ENCODE measurements at regions not wholly inside any gene's neighbourhood (a gene's known extent, or its start where the extent isn't known, plus 50 kb on each side); places are given as distances from the start of the nearest gene placed in this dataset.
"Not testable (repeated sequence)": the region's sequence is repeated elsewhere in the genome, so short reads cannot be mapped to it uniquely, and the experiment has no call there.

DNA sequence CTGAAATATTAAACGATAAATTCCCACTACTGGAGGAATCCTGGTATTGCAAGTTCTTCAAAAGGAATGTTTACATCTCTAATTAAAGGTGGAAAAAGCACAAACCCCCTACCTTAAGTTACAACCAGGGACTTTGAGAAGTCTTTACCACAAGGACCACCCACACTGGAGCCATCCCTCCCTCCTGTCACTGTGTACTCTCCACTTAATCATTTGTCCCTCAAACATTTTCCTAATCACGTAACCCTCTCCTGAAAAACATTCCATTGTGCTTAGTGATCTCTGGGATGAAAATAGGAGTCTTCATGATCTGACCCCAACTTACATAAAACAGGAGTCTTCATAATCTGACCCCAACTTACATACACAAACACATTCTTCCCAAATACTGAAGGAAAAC is 85.7 kb downstream of the SUCLG1 start:
- no peak overlapping the region for H3K4me3 ChIP-seq (ENCODE audit: low read depth, low read length)
- DNase-seq (ENCODE audit: low read depth), result no peak

DNA sequence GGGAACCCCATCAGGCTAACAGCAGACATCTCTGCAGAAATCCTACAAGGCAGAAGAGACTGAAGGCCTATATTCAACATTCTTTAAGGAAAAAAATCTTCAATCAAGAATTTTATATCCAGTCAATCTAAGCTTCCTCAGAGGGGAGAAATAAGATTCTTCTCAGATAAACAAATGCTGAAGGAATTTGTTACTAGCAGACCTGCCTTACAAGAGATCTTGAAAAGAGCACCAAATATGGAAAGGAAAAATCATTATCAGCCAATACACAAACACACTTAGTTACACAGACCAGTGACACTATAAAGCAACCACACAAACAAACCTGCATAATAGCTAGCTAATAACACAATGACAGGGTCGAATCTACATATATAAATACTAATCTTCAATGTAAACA is 96.5 kb downstream of the SUCLG1 start:
- DNase-seq (ENCODE audit: low read depth), result no peak
- no peak overlapping the region for H3K4me3 ChIP-seq (ENCODE audit: low read depth, low read length)

DNA sequence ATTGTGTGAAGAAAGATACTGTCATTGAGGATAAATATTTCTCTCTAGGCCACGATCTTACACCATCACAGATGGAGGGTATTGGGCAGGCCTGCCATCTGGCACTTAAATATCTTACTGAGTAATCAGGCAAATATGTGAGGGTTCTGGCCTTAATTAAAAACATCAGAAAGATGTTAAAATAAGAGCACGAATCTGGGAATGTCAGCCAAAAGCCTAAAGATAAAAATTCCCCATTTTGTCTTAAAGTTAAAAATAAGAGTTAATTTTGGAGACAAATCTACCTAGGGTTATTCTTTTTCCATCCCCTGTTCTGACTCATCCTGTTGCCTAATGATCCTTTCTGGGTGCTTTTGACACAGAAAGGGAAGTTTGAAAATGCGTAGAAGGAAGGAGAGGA is 121.0 kb downstream of the SUCLG1 start:
- H3K4me3 ChIP-seq (ENCODE audit: low read depth, low read length), result no peak overlapping the region
- no peak for DNase-seq (ENCODE audit: low read depth)

DNA sequence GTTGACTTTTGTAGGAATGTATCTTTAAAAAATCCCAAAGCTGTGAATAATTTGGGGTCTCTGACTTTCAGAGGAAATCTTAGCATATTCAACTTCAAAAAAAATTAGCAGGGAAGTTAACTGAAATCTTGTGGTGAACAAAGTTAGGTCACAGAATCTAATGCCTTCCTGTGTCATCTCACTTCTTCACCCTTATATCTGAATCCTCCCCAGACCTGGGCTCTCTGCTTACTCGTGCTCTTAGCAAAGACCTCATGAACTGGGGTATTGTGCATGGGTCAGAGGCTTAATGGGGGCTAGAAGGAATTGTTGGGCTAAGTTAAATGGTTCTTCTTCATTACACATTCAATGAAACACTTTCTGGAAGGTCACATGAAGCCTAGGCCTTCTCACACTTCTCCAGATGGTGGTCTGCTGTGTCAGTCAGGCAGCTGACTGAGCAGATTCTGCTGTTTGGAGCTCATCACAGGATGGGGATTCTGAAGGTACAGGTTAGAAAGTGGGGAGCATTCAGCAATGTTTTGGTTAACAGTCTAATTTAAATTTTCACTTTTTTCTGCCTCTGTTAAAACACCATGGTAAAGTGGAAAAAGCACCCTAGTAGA is 131.3 kb downstream of the SUCLG1 start:
- H3K4me3 ChIP-seq (ENCODE audit: low read depth, low read length), result no peak overlapping the region
- DNase-seq (ENCODE audit: low read depth), result no peak

DNA sequence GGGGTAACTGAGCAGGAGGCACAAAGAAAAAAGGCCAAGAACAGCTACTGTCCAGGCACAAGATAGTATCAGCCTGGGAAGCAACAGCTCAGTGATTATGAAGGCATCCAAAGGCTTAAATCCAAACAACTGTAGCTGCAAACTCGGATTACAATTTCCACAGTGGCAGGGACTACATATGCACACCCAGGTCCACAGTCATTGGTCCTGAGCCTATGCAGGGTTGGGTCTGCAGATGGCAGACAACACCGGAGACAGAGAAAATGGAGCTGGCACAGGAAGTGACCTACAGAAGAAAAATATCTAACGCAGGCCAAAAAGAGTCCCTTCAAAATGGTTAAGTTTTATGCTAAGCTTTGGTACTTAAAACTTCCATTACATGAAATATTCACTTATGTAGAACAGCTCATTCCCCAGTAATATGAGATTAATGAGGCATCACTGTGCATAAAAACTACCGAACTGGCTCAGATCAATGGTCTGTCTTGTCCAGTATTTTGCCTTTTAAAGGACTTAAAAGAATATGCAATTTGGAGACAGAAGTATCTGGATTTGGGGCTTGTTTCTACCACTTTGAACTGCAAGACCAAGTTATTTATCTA is 132.1 kb downstream of the SUCLG1 start:
- no peak for DNase-seq (ENCODE audit: low read depth)
- no peak overlapping the region for H3K4me3 ChIP-seq (ENCODE audit: low read depth, low read length)

DNA sequence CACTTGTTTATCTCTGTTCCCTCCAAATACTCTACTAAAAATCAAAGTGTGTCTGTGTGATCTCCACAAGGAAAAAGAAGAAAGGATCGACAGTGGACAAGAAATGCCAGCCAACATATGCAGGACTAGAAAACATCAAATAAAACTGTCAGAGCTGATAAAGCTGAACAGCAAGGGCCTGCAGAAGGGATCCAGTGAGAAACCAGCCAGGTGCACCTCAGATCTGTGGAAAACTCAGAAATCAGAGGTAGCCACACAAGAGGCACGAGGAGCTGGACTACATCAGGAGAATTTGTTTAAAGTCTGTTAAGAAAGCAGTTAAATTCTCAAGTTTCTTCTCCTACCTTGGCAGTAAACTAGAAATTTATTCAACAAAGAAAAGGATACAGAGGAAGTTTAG is 135.2 kb downstream of the SUCLG1 start:
- no peak overlapping the region for H3K4me3 ChIP-seq (ENCODE audit: low read depth, low read length)
- no peak for DNase-seq (ENCODE audit: low read depth)

DNA sequence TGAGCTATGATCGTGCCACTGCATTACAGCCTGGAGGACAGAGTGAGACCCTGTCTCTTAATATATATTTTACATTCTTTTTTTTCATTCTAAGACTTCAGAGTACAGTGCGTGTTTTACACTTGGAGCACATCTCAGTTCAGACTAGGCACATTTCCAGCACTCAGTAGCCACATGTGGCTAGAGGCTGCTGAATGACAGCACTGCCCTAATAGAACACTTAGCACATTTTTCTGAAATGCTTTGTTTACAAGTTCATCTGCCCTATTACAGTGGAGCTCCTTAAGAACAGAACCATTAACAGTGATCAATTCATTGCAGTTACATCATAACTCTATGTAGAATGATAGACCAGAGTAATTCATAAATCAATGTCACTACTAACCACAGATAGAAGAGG is 138.1 kb downstream of the SUCLG1 start:
- DNase-seq (ENCODE audit: low read depth), result no peak
- no peak overlapping the region for H3K4me3 ChIP-seq (ENCODE audit: low read depth, low read length)

DNA sequence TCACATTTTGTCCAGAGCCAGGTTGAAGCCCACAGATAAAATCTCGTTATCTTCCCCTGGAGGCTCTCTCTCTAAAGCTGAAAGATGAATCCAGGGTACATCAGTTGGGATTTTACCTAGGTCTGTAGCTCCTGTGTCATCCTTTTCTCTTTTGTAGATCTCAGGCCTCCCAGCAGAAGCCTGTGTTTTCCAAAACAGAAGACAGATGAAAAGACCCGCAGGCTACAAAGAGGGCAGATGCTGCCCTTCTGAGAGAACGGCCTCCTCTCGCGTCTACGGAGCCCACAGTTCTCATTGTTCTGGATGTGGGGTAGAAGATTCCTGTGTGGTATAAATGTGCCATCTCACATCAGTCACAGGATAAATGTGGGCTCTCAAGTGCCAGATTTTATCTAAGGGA is 139.5 kb downstream of the SUCLG1 start:
- H3K4me3 ChIP-seq (ENCODE audit: low read depth, low read length), result no peak overlapping the region
- no peak for DNase-seq (ENCODE audit: low read depth)

DNA sequence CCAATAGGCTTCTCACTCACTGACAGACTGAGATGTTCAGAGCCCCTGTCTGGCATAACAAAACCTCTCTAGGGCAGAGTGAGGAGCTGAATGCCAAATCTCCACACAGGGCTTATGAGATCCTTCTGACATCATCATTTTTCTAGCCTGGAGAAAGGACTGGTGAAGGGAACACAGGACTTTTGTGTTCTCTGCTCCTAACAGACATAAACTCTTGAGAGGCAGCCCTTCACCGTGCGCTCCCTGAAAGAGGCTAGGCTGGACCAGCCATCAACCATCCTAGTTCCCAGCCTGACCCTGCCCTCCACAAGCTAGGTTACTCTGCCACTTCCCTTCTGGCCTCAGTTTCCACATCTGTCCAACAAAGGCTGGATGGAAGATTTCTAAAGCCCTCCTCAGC is 141.9 kb downstream of the SUCLG1 start:
- H3K4me3 ChIP-seq (ENCODE audit: low read depth, low read length), result no peak overlapping the region
- DNase-seq (ENCODE audit: low read depth), result no peak

DNA sequence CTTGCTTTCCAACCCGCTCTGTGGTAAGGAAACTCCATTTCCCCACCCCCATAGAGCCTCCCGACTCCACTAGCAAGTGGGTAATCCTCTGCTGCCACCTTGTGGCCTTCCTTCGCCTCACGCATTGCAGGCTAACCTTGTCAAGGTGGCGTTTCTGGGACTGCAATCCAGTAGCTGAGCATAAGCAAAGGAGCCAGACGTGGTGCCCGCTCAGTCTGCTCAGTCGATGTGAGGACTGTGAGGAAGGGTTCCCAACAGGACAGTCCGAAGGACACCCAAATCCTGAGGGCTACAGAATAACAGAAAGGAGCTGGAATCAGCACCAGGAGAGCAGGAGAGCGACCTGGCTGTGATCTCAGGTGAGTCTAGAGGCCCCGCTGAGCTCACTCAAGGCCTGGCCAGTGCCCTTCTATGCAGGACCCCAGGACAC is 144.2 kb downstream of the SUCLG1 start:
- DNase-seq (ENCODE audit: low read depth), result peak; percentile 29
- H3K4me3 ChIP-seq (ENCODE audit: low read depth, low read length), result no peak overlapping the region

DNA sequence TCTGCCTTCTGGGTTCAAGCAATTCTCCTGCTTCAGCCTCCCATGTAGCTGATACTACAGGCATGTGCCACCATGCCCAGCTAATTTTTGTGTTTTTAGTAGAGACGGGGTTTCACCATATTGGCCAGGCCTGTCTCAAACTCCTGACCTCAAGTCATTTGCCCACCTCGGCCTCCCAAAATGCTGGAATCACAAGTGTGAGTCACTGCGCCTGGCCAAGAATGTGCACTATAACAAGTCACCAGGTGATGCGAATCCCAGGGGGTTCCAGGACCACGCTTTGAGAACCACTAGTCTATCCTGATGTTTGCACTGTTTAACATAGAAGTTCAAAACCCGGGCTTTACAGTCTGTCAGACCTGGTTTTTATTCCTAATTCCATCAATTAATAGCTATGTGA is 144.8 kb downstream of the SUCLG1 start:
- no peak for DNase-seq (ENCODE audit: low read depth)
- H3K4me3 ChIP-seq (ENCODE audit: low read depth, low read length), result no peak overlapping the region

DNA sequence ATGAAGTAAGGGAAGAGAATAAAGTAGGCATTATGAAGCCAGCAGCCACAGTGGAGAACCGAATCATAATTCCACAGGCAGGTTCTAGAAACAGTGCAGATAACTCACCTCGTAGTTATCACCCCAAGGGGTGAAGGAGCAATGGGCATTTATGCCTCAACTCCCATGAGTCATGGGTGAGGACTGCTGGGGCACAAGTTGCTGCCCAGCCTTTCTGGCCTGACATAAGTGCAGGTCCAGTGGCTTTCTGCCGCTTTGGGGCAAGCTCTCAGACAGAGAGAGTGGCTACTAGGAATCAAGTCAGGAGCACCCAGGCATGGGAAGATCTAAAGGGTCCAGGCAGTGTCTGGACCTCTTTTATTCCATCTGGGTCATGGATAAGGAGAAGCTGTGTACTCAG is 149.8 kb downstream of the SUCLG1 start:
- H3K4me3 ChIP-seq (ENCODE audit: low read depth, low read length), result no peak overlapping the region
- DNase-seq (ENCODE audit: low read depth), result no peak

DNA sequence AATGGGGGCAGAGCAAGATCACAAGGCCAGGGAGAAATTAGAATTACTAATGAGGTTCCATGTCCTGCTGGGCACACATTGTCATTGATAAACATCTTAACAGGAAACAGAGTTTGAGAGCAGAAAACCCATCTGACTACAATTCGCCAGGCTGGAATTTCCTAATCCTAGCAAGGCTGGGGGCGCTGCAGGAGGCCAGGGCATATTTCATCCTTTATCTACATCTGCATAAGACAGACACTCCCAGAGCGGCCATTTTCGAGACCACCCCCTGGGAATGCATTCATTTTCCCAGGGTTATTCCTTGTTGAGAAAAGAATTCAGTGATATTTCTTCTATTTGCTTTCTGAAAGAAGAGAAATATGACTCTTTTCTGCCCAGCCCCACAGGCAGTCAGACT is 152.7 kb downstream of the SUCLG1 start:
- no peak for DNase-seq (ENCODE audit: low read depth)
- no peak overlapping the region for H3K4me3 ChIP-seq (ENCODE audit: low read depth, low read length)

DNA sequence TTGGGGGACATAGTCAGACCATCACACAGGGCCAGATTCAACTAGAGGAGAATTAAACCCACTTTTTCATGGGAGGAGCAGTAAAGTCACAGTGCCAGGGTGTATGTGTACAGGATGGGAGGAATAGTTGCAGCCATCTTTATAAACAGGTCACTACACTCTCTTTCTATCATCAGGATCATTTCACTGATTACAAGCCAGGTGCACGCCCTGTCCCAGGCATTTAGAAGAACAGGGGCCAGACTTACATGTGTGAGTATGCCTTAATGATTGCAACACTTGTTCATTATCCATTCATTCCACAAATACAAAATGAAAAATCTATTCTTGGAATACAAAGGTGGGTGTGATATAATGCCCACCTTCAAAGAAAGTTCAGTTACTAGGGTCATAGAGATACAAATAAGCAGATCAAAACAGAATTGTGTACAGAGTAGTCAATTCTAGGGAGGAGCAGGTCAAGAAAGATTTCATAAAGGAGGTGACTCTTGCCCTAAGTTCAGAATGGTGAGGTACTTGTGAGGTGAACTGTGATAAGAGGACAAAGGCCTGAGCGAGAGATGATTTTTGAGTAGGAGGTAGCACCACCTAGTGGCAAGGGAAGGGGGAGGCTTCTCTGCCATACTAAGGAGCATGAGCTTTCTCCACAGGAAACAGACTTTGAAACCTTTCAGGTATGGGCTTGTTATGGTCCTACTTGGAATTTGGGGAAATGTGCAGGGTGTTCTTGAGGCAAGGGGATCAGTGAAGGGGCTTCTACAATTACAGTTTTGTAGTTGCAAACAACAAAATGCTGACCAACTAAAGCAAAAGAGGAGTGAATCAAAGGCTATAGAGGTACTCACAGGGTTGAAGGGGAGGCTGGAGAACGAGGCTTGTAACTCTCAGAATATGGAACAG is 156.3 kb downstream of the SUCLG1 start:
- DNase-seq (ENCODE audit: low read depth), result peak; percentile 1
- no peak overlapping the region for H3K4me3 ChIP-seq (ENCODE audit: low read depth, low read length)

DNA sequence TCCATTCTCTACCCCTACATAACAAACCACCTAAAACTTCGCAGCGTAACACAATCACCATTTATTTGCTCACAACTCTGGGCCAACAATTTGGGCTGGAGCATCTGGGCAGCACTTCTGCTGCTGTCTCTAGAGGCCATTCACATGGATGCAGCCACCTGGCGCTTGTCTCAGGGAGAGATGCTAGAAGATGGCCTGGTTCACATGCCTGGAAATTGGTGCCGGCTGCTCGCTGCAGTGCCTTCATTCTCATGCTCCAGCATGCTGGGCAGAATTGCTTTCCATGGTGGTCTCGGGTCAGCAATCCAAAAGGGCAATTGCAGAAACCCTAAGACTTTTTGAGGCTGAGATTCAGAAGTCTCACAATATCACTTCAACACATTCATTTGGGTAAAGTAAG is 157.4 kb downstream of the SUCLG1 start:
- DNase-seq (ENCODE audit: low read depth), result no peak
- no peak overlapping the region for H3K4me3 ChIP-seq (ENCODE audit: low read depth, low read length)

DNA sequence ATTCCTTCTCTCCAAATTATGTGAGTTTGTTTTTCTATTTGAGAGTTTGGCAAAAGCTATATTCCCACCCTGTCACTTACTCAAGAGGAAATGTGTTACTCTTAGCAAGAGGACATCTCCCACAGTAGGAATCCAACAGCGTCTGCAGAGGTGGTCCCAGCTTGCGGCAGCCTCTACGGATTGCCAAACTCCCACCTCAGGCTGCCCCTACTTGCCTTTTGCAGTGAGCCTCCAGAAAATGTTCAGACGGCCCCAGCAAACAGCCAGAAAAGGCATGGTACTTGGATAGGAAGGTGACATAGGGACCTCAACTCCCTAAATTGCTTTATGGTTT is 158.4 kb downstream of the SUCLG1 start:
- DNase-seq (ENCODE audit: low read depth), result no peak

DNA sequence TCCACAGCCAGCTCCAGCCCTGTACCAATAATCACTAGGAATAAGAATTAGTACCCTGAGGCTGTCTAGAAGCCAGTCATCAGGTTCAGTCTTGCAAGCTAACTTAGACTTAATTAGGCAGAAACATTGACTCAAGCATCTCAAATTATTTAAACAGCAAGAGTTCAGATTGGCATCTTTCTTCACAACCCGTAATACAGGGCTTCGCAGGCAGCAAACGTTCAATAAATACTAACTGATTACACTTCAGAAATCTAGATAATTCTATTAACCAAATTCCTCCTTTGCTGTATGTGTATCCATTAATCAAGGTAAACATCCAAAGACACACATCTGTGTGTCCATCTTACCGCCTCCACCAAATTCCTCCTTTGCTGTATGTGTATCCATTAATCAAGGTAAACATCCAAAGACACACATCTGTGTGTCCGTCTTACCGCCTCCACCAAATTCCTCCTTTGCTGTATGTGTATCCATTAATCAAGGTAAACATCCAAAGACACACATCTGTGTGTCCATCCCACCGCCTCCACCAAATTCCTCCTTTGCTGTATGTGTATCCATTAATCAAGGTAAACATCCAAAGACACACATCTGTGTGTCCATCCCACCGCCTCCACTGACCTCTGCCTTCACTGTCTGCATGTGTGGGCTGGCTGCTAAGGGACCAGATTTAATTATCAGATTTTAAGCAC is 158.9 kb downstream of the SUCLG1 start:
- DNase-seq (ENCODE audit: low read depth); H3K4me3 ChIP-seq (ENCODE audit: low read depth, low read length): not testable (repeated sequence)

More for the DNA sequence above, 158.4 kb downstream of the SUCLG1 start:
- H3K4me3 ChIP-seq (ENCODE audit: low read depth, low read length), result no peak overlapping the region

DNA sequence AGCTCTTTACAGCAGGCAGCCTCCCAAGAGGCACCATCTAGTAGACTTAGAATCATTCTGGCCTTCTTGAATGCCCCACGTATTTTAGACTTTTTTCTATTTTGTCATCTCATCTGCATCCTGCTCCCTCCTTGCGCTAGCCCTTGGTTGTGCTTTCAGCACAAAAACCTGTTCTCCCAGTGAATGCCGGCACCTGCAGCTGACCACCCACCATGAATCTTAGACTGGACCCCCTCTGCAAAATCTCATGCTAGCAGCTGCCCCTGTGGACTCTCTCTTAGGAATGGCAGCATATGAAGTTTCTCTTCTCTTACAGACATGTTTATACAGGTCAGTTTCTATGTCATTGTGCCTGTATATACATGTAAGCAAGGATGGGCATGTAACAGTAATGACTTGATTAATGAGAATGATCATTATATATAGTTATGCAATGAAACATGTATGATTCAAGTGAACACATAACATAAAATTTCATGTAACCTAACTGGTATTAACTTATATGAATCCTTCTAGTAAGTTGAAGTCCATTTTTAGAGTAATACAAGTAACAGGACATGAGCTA is 159.8 kb downstream of the SUCLG1 start:
- DNase-seq (ENCODE audit: low read depth), result no peak
- no peak overlapping the region for H3K4me3 ChIP-seq (ENCODE audit: low read depth, low read length)

DNA sequence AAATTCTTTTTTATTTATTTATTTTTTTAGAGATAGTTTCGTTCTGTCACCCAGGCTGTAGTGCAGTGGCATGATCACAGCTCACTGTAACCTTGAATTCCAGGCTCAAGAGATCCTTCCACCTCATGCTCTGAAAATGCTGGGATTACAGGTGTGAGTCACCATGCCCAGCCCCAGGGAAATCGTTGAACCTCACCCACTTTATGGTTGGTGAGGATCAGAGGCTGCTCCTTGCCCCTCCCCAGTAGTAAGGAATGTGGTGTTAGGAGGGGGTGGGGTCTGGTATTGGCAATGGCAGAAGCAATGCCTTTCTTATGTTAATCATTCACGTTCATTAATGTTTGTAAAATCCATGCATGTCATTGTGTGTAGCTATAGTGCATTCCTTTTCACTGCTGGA is 161.9 kb downstream of the SUCLG1 start:
- H3K4me3 ChIP-seq (ENCODE audit: low read depth, low read length), result no peak overlapping the region
- no peak for DNase-seq (ENCODE audit: low read depth)

DNA sequence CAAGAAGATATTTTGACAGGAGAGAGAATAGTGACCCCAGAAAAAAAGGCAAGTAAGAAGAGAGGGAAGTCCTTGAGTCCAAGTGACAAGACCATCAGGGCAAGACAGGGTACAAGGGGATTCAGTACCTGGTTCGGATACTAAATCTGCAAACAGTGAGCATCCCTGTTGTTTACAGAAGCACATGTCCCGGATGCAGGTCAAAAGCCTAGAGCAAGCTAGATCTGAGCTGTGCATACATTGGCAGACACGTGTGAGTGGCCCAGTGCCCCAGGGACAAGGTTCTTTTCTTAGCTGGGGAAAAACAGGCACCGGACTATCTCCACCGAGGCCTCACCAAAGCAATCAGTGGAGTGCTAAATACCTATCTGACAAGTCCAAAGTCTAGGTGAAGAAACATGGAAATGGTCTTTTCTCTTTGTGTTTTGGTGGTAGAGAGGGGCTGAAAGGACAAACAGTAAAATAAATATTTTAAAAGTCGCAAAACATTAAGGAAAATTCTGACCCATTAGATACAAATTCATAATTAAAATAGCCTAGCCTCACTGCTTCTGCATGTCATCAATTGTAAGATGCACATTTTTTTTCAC is 165.2 kb downstream of the SUCLG1 start:
- DNase-seq (ENCODE audit: low read depth), result no peak
- no peak overlapping the region for H3K4me3 ChIP-seq (ENCODE audit: low read depth, low read length)

All from skeletal muscle cell (primary cell).